ENCODE measurements at regions not wholly inside any gene's neighbourhood (a gene's known extent, or its start where the extent isn't known, plus 50 kb on each side); places are given as distances from the start of the nearest gene placed in this dataset.

DNA sequence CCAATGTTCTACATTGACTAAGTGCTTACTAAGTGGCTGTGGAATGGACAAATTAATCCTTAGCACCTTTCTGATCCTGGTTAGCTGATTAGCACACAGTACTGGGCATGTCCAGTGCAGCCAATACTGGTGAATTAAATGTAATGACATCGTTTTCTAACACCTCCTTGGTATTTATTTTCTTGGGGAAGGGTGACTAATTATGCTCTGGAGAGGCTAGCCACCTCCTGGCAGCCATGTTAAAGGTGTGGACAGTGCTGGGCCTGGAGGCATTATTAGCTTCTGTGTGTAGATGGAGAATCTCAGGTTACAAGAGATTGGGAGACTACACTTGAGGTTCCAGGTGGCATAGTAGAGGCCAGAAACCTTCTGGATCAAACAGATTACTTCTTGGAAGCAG is 230.9 kb upstream of the DDHD1 start:
- no peak for DNase-seq (ENCODE audit: low read depth in 1 of 2, low spot score in 1 of 2)
- no peaks in the 10 kb centered on the region for H3K27me3 ChIP-seq (ENCODE audit: insufficient read depth, poor library complexity, severe bottlenecking)
- TF ChIP-seq GABPA (IDR thresholded peaks at IDR 0.05; ENCODE audit: low read depth) (no peak), REST (IDR thresholded peaks at IDR 0.05; ENCODE audit: insufficient replicate concordance, low read depth) (no peak), POLR2AphosphoS5 (IDR thresholded peaks at IDR 0.05; ENCODE audit: low read depth) (no peak), SPI1 (IDR thresholded peaks at IDR 0.05; ENCODE audit: borderline replicate concordance, low read depth) (no peak)
- TF ChIP-seq, protein P1, sequence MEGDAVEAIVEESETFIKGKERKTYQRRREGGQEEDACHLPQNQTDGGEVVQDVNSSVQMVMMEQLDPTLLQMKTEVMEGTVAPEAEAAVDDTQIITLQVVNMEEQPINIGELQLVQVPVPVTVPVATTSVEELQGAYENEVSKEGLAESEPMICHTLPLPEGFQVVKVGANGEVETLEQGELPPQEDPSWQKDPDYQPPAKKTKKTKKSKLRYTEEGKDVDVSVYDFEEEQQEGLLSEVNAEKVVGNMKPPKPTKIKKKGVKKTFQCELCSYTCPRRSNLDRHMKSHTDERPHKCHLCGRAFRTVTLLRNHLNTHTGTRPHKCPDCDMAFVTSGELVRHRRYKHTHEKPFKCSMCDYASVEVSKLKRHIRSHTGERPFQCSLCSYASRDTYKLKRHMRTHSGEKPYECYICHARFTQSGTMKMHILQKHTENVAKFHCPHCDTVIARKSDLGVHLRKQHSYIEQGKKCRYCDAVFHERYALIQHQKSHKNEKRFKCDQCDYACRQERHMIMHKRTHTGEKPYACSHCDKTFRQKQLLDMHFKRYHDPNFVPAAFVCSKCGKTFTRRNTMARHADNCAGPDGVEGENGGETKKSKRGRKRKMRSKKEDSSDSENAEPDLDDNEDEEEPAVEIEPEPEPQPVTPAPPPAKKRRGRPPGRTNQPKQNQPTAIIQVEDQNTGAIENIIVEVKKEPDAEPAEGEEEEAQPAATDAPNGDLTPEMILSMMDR (IDR thresholded peaks at IDR 0.05; ENCODE audit: insufficient read depth, low read length), result no peak
- H3K27ac ChIP-seq (replicated peaks), result no peak overlapping the region
- H3K4me3 ChIP-seq (replicated peaks; ENCODE audit: insufficient read depth, low read length), result no peak overlapping the region

DNA sequence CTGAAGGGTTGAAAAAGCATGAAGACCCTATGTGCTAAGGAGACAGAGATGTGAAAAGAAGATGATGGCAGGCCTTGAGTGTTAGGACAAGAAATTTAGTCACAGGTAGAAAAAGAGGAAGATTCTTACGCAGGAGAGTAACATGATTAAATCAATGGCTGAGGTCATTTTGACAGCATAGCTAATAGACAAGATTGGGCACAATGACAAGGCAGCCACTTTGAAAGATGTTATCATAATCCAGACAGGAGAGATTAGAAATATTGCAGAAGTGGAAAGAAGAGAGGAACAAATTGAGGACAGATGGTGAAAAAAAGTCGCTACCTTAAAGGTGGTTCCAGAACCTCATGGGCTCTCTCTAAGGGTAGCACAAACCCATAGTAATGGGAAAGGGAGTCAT is 228.8 kb upstream of the DDHD1 start:
- Histone ChIP-seq H3K27me3 (ENCODE audit: insufficient read depth, poor library complexity, severe bottlenecking) (no peaks in the 10 kb centered on the region), H3K27ac (replicated peaks) (no peak overlapping the region), H3K4me3 (replicated peaks; ENCODE audit: insufficient read depth, low read length) (no peak overlapping the region)
- no peak for TF ChIP-seq POLR2AphosphoS5 (IDR thresholded peaks at IDR 0.05; ENCODE audit: low read depth)
- TF ChIP-seq REST (IDR thresholded peaks at IDR 0.05; ENCODE audit: insufficient replicate concordance, low read depth), result no peak
- TF ChIP-seq SPI1 (IDR thresholded peaks at IDR 0.05; ENCODE audit: borderline replicate concordance, low read depth), result no peak
- TF ChIP-seq, protein P1 (IDR thresholded peaks at IDR 0.05; ENCODE audit: insufficient read depth, low read length), result no peak
- no peak for TF ChIP-seq GABPA (IDR thresholded peaks at IDR 0.05; ENCODE audit: low read depth)
- DNase-seq (ENCODE audit: low read depth in 1 of 2, low spot score in 1 of 2), result no peak

GRCh38 chr14:53380867-53381225 is 227.7 kb upstream of the DDHD1 start:
- no peak for TF ChIP-seq POLR2AphosphoS5 (IDR thresholded peaks at IDR 0.05; ENCODE audit: low read depth)
- TF ChIP-seq, protein P1 (IDR thresholded peaks at IDR 0.05; ENCODE audit: insufficient read depth, low read length), result no peak
- TF ChIP-seq REST (IDR thresholded peaks at IDR 0.05; ENCODE audit: insufficient replicate concordance, low read depth), result no peak
- no peak for TF ChIP-seq GABPA (IDR thresholded peaks at IDR 0.05; ENCODE audit: low read depth)
- no peak for TF ChIP-seq SPI1 (IDR thresholded peaks at IDR 0.05; ENCODE audit: borderline replicate concordance, low read depth)
- H3K4me3 ChIP-seq (replicated peaks; ENCODE audit: insufficient read depth, low read length), result no peak overlapping the region
- DNase-seq (ENCODE audit: low read depth in 1 of 2, low spot score in 1 of 2), result no peak
- H3K27ac ChIP-seq (replicated peaks), result no peak overlapping the region
- H3K27me3 ChIP-seq (ENCODE audit: insufficient read depth, poor library complexity, severe bottlenecking), result peaks cover 4% of the 10 kb centered on the region

All from HL-60 (cell line).